ENCODE measurements at regions not wholly inside any gene's neighbourhood (a gene's known extent, or its start where the extent isn't known, plus 50 kb on each side); places are given as distances from the start of the nearest gene placed in this dataset.
A peak's percentile ranks its signal among the peaks of the same experiment; 100 is the strongest.

- DNase-seq = no peak
These were observed 91.3 kb downstream of the BBS10 start for GRCh38 chr12:76256904-76257303.

GRCh38 chr12:76256321-76256720 is 91.9 kb downstream of the BBS10 start:
- no peak for DNase-seq

- DNase-seq = no peak
These were observed 92.5 kb downstream of the BBS10 start for GRCh38 chr12:76255692-76256091.

GRCh38 chr12:76255281-76255680 is 92.9 kb downstream of the BBS10 start:
- DNase-seq = no peak

GRCh38 chr12:76252031-76252430 is 96.2 kb downstream of the BBS10 start:
- DNase-seq = no peak

- DNase-seq = no peak
These were observed 98.0 kb downstream of the BBS10 start for GRCh38 chr12:76250256-76250655.

GRCh38 chr12:76249501-76249900 is 98.7 kb downstream of the BBS10 start:
- DNase-seq = no peak

GRCh38 chr12:76247992-76248391 is 100.2 kb downstream of the BBS10 start:
- DNase-seq = no peak

- peak; percentile 63 for DNase-seq
These were observed 101.1 kb downstream of the BBS10 start for GRCh38 chr12:76247026-76247646.

- DNase-seq = no peak
These were observed 101.6 kb downstream of the BBS10 start for GRCh38 chr12:76246611-76247010.

- peak; percentile 30 for DNase-seq
These were observed 103.9 kb downstream of the BBS10 start for GRCh38 chr12:76244300-76244699.

GRCh38 chr12:76242813-76243550 is 105.2 kb downstream of the BBS10 start:
- DNase-seq = no peak

- no peak for DNase-seq
These were observed 106.8 kb downstream of the BBS10 start for GRCh38 chr12:76241371-76241770.

- DNase-seq = no peak
These were observed 107.9 kb downstream of the BBS10 start for GRCh38 chr12:76240281-76240680.

- DNase-seq = no peak
These were observed 109.5 kb downstream of the BBS10 start for GRCh38 chr12:76238688-76239087.

GRCh38 chr12:76237086-76237701 is 111.0 kb downstream of the BBS10 start:
- no peak for DNase-seq

- no peak for DNase-seq
These were observed 111.6 kb downstream of the BBS10 start for GRCh38 chr12:76236640-76237039.

GRCh38 chr12:76234741-76235140 is 113.5 kb downstream of the BBS10 start:
- DNase-seq = no peak

- DNase-seq = no peak
These were observed 116.2 kb downstream of the BBS10 start for GRCh38 chr12:76232013-76232412.

GRCh38 chr12:76226956-76227355 is 121.3 kb downstream of the BBS10 start:
- no peak for DNase-seq

- DNase-seq = peak; percentile 14
These were observed 121.8 kb downstream of the BBS10 start for GRCh38 chr12:76226397-76226796.

GRCh38 chr12:76223869-76224268 is 124.3 kb downstream of the BBS10 start:
- DNase-seq = no peak

GRCh38 chr12:76220980-76221379 is 127.2 kb downstream of the BBS10 start:
- no peak for DNase-seq

GRCh38 chr12:76219806-76220205 is 128.4 kb downstream of the BBS10 start:
- DNase-seq = no peak
